ENCODE measurements at regions not wholly inside any gene's neighbourhood (a gene's known extent, or its start where the extent isn't known, plus 50 kb on each side); places are given as distances from the start of the nearest gene placed in this dataset.

- H3K27ac Mint-ChIP-seq = no peak overlapping the region
- no peak overlapping the region for H2AFZ ChIP-seq (ENCODE audit: low read length)
Observed at GRCh38 chr18:22314420-22314819, 103.3 kb downstream of the CTAGE1 start.

More at GRCh38 chr18:22314420-22314819, 103.3 kb downstream of the CTAGE1 start:
- Histone ChIP-seq H2BK12ac (ENCODE audit: insufficient read length, low read depth, low read length) (no peak overlapping the region), H2BK15ac (ENCODE audit: low read depth, low read length) (no peak overlapping the region), H3K79me1 (ENCODE audit: insufficient read depth, low read depth, low read length, poor library complexity, severe bottlenecking) (no peaks in the 10 kb centered on the region), H3T11ph (ENCODE audit: low read length) (no peak overlapping the region), H3K18ac (ENCODE audit: insufficient read length, low read depth, low read length) (no peak overlapping the region), H3K79me2 (ENCODE audit: insufficient read depth, low read length) (no peaks in the 10 kb centered on the region), H3K27me3 (ENCODE audit: insufficient read depth, low read length) (no peaks in the 10 kb centered on the region), H3K4ac (ENCODE audit: low read depth, low read length) (no peak overlapping the region), H4K91ac (ENCODE audit: insufficient read length, low read depth, low read length) (no peak overlapping the region), H3K23ac (ENCODE audit: insufficient read length, low read depth, low read length) (no peak overlapping the region), H3K14ac (ENCODE audit: insufficient read depth, low read length) (no peak overlapping the region), H3K27ac (ENCODE audit: insufficient read length, low read depth, low read length) (no peak overlapping the region), H3K23me2 (ENCODE audit: insufficient read length, low read depth, low read length, poor library complexity, severe bottlenecking) (no peaks in the 10 kb centered on the region), H2BK120ac (ENCODE audit: low read depth, low read length, poor library complexity, severe bottlenecking) (no peak overlapping the region), H4K8ac (replicated peaks; ENCODE audit: insufficient read length, low read depth, low read length) (no peak overlapping the region), H3K4me1 (ENCODE audit: insufficient read depth, low read length) (no peaks in the 10 kb centered on the region), H3K56ac (ENCODE audit: insufficient read length, low read depth, low read length) (no peak overlapping the region), H2AK5ac (ENCODE audit: insufficient read length, low read length) (no peak overlapping the region), H3K9ac (ENCODE audit: extremely low read depth, insufficient read length, low read length) (no peak overlapping the region), H4K20me1 (ENCODE audit: control insufficient read depth, insufficient read depth, insufficient read length) (no peaks in the 10 kb centered on the region), H3K4me2 (ENCODE audit: insufficient read depth, insufficient read length, low read length) (no peak overlapping the region), H2BK5ac (ENCODE audit: insufficient read length, low read length) (no peak overlapping the region), H4K5ac (ENCODE audit: insufficient read length, low read depth, low read length) (no peak overlapping the region), H3K9me3 (ENCODE audit: control insufficient read depth, low read depth, low read length) (no peaks in the 10 kb centered on the region), H2BK20ac (ENCODE audit: low read depth, low read length, poor library complexity, severe bottlenecking) (no peak overlapping the region)
- Mint-ChIP-seq H3K4me3 (no peak overlapping the region), H3K4me1 (peaks cover 0 to 3% of the 10 kb centered on the region in 2 experiments; a peak in 1 of 4 replicates), H3K9me3 (no peaks in the 10 kb centered on the region), H3K36me3 (ENCODE audit: insufficient read depth in 1 of 3, low read depth in 3 of 3) (no peaks in the 10 kb centered on the region), H3K27me3 (ENCODE audit: low read depth) (peaks cover 3% of the 10 kb centered on the region)
- DNase-seq = no peak
- no CpG with 5 or more reads among the region's 3 CpGs for WGBS (ENCODE audit: extremely low coverage, insufficient read length, low lambda C conversion rate)
- no peak for TF ChIP-seq CTCF (conservative IDR thresholded peaks at IDR 0.05)
